ENCODE measurements at regions not wholly inside any gene's neighbourhood (a gene's known extent, or its start where the extent isn't known, plus 50 kb on each side); places are given as distances from the start of the nearest gene placed in this dataset.

DNA sequence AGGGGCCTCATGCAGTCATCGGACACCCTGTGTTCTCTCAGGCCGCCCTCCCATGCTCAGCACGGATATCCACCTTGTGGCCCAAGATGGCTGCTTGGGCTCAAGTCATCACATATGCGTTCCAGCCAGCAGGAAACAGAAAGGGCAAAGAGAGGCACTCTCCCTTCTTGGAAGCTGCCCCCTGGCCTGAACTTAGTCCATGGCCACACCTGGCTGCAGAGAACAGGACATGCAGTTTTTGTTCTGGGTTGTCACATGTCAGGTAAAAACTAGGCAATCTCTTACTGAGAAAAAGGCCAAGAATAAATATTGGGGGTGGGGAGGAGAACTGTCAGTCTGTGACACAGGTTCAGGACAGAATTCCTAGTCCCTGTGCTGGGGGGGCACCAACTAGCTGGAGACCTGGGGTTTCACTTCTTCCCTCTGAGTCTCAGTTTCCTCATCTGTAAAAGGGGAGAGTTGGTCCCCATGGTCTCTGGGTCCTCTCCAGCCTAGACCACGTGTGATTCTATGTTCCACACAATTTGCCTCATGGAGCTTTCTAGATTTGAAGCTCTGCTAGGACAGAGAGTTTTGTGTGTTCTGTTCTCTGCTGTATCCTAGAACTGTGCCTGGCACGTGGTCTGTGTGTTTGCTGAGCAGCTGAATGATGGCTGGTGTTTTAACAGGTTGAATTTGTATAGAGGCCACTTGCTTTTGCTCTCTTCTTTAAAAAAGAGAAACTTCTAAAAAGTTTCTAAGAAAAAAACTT is 107.2 kb upstream of the ANO1 start:
- intact Hi-C loops (cut with DNase I) = no loop called here
- DNase-seq = no peak
- 90% methylated on average over 6 of the region's 6 CpGs for WGBS

DNA sequence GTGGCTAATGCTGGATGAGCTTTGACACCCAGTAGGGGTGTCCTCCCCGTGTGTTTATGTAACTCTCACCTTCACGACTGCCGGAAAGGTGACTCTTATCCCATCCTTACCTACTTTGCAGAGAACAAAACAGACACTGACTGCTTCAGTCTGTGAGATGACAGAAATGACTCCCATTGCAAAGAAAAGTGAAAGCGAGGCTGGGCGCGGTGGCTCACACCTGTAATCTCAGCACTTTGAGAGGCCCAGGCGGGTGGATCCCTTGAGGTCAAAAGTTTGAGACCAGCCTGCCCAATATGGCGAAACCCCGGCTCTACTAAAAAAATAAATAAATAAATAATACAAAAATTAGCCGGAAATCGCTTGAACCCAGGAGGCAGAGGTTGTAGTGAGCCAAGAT is 106.4 kb upstream of the ANO1 start:
- H3K27me3 ChIP-seq (ENCODE audit: control insufficient read depth, insufficient read depth) = no peaks in the 10 kb centered on the region
- DNase-seq (no peak), ATAC-seq (no peak)
- no peaks in the 10 kb centered on the region for H3K9me3 ChIP-seq (ENCODE audit: control insufficient read depth, low read length)
- WGBS = 90% methylated on average over 11 of the region's 11 CpGs
- H3K4me1 ChIP-seq (ENCODE audit: control insufficient read depth, insufficient read depth, low read length) = no peaks in the 10 kb centered on the region
- no peak overlapping the region for H3K4me3 ChIP-seq (ENCODE audit: low read length)
- intact Hi-C loops (cut with DNase I) = no loop called here
- H3K27ac ChIP-seq (ENCODE audit: low read length) = no peak overlapping the region

More for the DNA sequence above, 107.2 kb upstream of the ANO1 start:
- Histone ChIP-seq H3K9me3 (ENCODE audit: control insufficient read depth, low read length) (no peaks in the 10 kb centered on the region), H3K4me1 (ENCODE audit: control insufficient read depth, insufficient read depth, low read length) (no peaks in the 10 kb centered on the region), H3K27ac (ENCODE audit: low read length) (no peak overlapping the region), H3K4me3 (ENCODE audit: low read length) (no peak overlapping the region), H3K27me3 (ENCODE audit: control insufficient read depth, insufficient read depth) (no peaks in the 10 kb centered on the region)
- ATAC-seq = no peak

DNA sequence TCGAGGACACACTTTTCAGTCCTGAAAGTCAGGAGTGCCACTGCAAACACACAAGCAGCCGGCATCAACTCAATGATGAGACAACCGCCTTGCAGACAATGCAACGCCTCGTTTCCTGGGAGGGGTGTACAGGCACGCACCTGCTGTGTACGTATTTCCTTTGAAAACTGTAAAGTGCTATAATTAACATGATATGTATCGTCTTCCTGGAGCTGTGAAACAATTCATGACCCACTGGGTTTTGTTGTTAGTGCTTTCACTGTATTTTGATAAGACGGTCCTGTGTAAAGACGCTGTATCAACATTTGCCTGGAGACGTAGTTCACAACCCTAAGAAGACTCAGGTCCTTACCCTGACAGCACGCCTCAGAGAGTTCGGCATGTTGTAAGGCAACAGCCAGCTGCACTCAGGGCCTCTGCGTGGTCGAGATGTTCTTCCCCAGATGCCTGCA is 105.7 kb upstream of the ANO1 start:
- 71% methylated on average over 15 of the region's 15 CpGs for WGBS
- no peak overlapping the region for H3K27ac ChIP-seq (ENCODE audit: low read length)
- H3K4me3 ChIP-seq (ENCODE audit: low read length) = no peak overlapping the region
- no peaks in the 10 kb centered on the region for H3K4me1 ChIP-seq (ENCODE audit: control insufficient read depth, insufficient read depth, low read length)
- ATAC-seq (no peak), DNase-seq (no peak)
- no peaks in the 10 kb centered on the region for H3K9me3 ChIP-seq (ENCODE audit: control insufficient read depth, low read length)
- intact Hi-C loops (cut with DNase I) = no loop called here
- no peaks in the 10 kb centered on the region for H3K27me3 ChIP-seq (ENCODE audit: control insufficient read depth, insufficient read depth)

DNA sequence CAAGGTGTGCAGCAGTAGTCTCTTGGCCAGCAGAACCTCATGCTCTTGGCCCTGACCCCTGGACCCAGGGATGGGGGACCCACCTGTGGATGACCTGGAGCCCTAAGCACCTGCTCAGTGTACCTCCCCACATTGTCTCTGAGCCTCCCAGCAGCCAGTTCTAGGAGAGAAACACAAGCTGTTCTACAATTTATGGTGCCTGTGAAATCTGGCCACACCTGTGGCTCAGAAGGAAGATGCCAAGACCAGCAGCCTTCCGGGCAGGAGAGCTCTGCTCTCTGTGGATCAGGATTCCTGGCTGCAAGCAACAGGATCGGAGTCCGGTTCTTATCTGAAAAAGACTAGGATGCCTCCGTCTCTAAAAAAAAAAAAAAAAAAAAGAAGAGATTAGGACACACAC is 103.6 kb upstream of the ANO1 start:
- Histone ChIP-seq H3K27ac (ENCODE audit: low read length) (no peak overlapping the region), H3K9me3 (ENCODE audit: control insufficient read depth, low read length) (no peaks in the 10 kb centered on the region), H3K4me3 (ENCODE audit: low read length) (no peak overlapping the region), H3K4me1 (ENCODE audit: control insufficient read depth, insufficient read depth, low read length) (no peaks in the 10 kb centered on the region), H3K27me3 (ENCODE audit: control insufficient read depth, insufficient read depth) (no peaks in the 10 kb centered on the region)
- no peak for DNase-seq
- intact Hi-C loops (cut with DNase I) = no loop called here
- WGBS = 46% methylated on average over 4 of the region's 4 CpGs
- no peak for ATAC-seq

DNA sequence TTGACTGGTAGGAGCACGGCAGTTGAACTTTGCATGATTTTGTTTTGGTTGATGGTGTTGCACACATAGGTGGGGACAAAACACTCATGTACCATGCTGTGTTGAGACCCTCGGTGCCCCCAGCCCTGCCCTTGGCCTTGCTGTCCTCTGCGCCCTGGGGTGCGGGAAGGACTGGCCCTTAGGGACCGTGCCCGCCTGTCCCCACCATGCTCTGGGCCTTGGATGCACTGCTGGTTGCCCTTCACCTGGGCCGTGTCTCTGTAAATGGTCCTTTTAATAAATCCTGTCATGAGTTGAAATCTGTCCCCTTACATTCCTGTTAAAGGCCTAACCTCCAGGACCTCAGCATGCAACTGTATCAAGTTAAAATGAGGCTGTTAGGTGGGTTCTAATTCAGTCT is 102.3 kb upstream of the ANO1 start:
- H3K4me3 ChIP-seq (ENCODE audit: low read length) = no peak overlapping the region
- ATAC-seq = no peak
- 93% methylated on average over 7 of the region's 7 CpGs for WGBS
- H3K4me1 ChIP-seq (ENCODE audit: control insufficient read depth, insufficient read depth, low read length) = no peaks in the 10 kb centered on the region
- H3K9me3 ChIP-seq (ENCODE audit: control insufficient read depth, low read length) = no peaks in the 10 kb centered on the region
- no peaks in the 10 kb centered on the region for H3K27me3 ChIP-seq (ENCODE audit: control insufficient read depth, insufficient read depth)
- H3K27ac ChIP-seq (ENCODE audit: low read length) = no peak overlapping the region
- no peak for DNase-seq
- intact Hi-C loops (cut with DNase I) = no loop called here

DNA sequence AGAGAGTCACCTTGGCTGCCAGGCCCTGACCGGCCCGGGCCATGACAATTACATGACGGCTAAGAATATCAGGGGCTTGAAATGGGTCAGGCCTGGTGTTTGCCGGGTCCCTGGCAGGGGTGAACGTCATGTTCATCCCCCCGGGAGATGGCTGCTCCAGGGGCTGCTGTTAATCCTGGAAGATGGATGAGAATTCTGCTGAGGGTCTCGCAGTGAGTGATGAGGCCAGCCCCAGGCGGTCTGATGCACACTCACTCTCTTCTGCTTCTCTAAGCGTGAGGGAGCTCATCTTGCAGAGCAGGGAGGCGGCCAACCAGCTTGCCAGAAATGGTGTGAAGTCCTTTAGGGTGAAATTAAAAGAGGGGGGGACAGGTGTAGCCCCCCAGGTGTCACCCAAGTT is 101.3 kb upstream of the ANO1 start:
- intact Hi-C loops (cut with DNase I) = no loop called here
- Histone ChIP-seq H3K27me3 (ENCODE audit: control insufficient read depth, insufficient read depth) (no peaks in the 10 kb centered on the region), H3K9me3 (ENCODE audit: control insufficient read depth, low read length) (no peaks in the 10 kb centered on the region), H3K4me3 (ENCODE audit: low read length) (no peak overlapping the region), H3K27ac (ENCODE audit: low read length) (no peak overlapping the region), H3K4me1 (ENCODE audit: control insufficient read depth, insufficient read depth, low read length) (no peaks in the 10 kb centered on the region)
- WGBS = 87% methylated on average over 10 of the region's 10 CpGs
- ATAC-seq (no peak), DNase-seq (no peak)

DNA sequence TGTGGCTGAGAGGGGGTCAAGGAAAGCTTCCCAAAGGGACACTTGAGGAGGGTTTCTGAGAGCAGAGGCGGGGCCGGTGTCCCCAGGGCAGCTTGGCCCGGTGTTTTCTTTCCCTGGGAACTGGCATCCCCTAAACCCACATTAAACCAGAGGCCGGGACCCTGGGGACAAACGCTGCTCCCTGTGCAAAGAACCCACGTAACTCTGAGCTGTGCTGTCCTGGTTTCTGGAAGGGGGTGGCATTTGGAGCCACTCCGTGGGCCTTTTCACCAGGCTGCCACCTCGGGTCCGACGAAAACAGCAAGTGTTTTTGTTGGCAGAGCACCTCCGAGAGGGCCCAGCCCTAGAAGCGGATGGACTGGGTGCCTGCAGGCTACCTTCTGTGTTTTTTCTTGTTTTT is 100.2 kb upstream of the ANO1 start:
- Histone ChIP-seq H3K4me3 (ENCODE audit: low read length) (no peak overlapping the region), H3K27me3 (ENCODE audit: control insufficient read depth, insufficient read depth) (no peaks in the 10 kb centered on the region), H3K9me3 (ENCODE audit: control insufficient read depth, low read length) (no peaks in the 10 kb centered on the region), H3K27ac (ENCODE audit: low read length) (no peak overlapping the region), H3K4me1 (ENCODE audit: control insufficient read depth, insufficient read depth, low read length) (no peaks in the 10 kb centered on the region)
- ATAC-seq (no peak), DNase-seq (no peak)
- intact Hi-C loops (cut with DNase I) = no loop called here
- 81% methylated on average over 12 of the region's 12 CpGs for WGBS

DNA sequence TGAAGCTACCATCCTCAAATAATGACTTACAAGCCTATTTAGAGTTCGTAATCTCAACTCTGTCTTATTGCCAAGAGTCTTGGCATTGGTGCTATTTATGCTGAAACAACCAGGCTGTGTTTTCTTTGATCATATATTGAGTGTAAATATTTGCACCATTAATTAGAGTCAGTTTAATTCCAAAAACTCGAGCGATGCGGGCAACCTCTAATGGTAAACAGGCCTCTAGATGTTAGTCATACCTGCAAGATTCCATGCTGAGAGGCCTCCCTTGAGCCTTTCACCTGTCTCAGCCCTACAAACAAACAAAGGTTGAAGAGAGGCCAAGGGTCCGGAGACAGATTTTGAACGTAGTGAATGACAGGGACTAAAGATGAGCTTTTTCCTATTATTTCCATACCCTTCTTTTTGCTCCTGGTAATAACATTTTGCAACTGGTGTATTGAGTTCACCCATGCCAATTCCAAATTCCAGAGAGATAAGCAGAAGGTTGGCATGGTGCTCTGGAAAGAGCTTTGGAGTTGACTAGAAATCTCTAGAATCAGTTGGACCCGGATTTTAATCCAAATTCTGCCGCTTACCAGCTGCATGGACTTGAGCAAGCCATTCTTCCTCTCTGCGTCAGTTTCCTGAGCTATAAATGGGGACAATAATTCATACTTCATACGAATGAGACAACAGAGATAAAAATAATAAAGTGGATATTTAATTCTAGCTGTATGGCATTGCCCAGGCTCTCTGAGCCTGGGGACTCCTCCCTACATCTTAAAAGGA is 99.1 kb upstream of the ANO1 start:
- no peaks in the 10 kb centered on the region for H3K27me3 ChIP-seq (ENCODE audit: control insufficient read depth, insufficient read depth)
- WGBS = 61% methylated on average over 10 of the region's 10 CpGs
- intact Hi-C loops (cut with DNase I) = no loop called here

DNA sequence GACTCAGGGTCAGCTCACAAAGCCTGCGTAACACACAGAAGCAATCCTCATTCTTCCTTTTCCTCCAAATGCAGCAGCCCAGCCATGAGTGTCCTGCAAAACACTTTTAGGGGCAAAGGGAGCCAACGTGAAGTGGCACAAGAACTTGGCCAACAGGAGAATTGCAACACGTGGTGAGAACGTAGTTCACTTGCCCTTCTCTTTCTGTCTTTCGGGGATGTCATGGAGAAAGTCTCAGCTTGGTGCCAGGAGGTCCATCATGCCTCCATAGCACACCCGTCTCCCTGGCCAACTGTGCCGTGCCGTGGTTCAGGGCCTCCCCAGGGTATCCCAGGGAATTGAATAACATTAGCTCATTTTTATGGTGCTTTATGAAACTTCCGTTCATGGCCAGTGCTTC is 98.5 kb upstream of the ANO1 start:
- H3K4me1 ChIP-seq (ENCODE audit: control insufficient read depth, insufficient read depth, low read length) = no peaks in the 10 kb centered on the region
- ATAC-seq (no peak), DNase-seq (no peak)
- no peaks in the 10 kb centered on the region for H3K9me3 ChIP-seq (ENCODE audit: control insufficient read depth, low read length)
- H3K27me3 ChIP-seq (ENCODE audit: control insufficient read depth, insufficient read depth) = no peaks in the 10 kb centered on the region
- H3K4me3 ChIP-seq (ENCODE audit: low read length) = no peak overlapping the region
- intact Hi-C loops (cut with DNase I) = no loop called here
- 52% methylated on average over 9 of the region's 9 CpGs for WGBS
- no peak overlapping the region for H3K27ac ChIP-seq (ENCODE audit: low read length)

More for the DNA sequence above, 99.1 kb upstream of the ANO1 start:
- Histone ChIP-seq H3K4me3 (ENCODE audit: low read length) (no peak overlapping the region), H3K9me3 (ENCODE audit: control insufficient read depth, low read length) (no peaks in the 10 kb centered on the region), H3K4me1 (ENCODE audit: control insufficient read depth, insufficient read depth, low read length) (no peaks in the 10 kb centered on the region), H3K27ac (ENCODE audit: low read length) (no peak overlapping the region)
- no peak for ATAC-seq
- DNase-seq = no peak

DNA sequence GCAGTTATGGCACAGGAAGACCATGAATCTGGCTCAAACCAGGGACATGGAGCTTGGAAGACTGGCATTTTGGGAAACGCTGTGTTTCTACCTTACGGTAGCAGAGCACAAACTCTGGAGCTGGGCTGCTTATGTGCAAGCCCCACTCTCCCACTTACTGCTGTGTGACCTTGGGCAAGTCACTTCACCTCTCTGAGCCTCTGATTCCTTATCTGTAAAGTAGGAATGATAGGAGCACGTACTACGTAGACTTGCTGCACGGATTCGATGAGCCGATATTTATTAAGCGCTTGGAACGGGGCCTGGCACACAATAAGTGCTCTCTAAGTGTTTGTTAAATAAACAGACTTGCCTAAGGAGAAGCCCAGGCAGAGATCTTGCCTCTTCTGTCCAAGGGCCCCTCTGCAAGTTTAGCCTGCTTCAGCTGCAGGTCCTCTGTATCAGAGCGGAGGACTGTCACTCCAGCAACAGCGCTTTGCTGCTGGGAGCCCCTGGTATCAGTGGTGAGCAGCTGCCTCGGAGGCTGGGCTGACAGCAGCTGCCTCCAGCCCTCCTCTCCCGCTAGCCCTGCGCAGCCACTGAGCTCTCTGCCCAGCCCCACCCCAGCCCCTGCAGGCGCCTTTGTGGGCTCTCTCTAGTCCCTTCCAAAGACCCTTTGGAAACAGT is 96.9 kb upstream of the ANO1 start:
- intact Hi-C loops (cut with DNase I) = no loop called here
- 72% methylated on average over 15 of the region's 15 CpGs for WGBS
- no peaks in the 10 kb centered on the region for H3K27me3 ChIP-seq (ENCODE audit: control insufficient read depth, insufficient read depth)
- no peaks in the 10 kb centered on the region for H3K9me3 ChIP-seq (ENCODE audit: control insufficient read depth, low read length)
- H3K4me3 ChIP-seq (ENCODE audit: low read length) = no peak overlapping the region
- DNase-seq = no peak
- H3K27ac ChIP-seq (ENCODE audit: low read length) = no peak overlapping the region
- peak in 1 of 2 donors; percentile 31 for ATAC-seq
- H3K4me1 ChIP-seq (ENCODE audit: control insufficient read depth, insufficient read depth, low read length) = no peaks in the 10 kb centered on the region

Data from right cardiac atrium (tissue), 5 donors.